Endodermal cell (in vitro differentiated cells): ENCODE measurements at regions not wholly inside any gene's neighbourhood (a gene's known extent, or its start where the extent isn't known, plus 50 kb on each side); places are given as distances from the start of the nearest gene placed in this dataset.

Source experiments
- DNase-seq: peaks from one replicate; pipeline ENCODE4 v3.0.0-alpha.2; 2017
- H3K27ac ChIP-seq: 2 replicates; pipeline ENCODE4 v1.5.1; 2013; ENCODE audit warnings: mild to moderate bottlenecking, low read depth, low read length, moderate library complexity
- H3K27me3 ChIP-seq: 2 replicates; pipeline ENCODE4 v1.6.1; 2013; ENCODE audit warnings: mild to moderate bottlenecking, low read length, moderate library complexity; ENCODE audit not compliant: insufficient read depth, control insufficient read depth, poor library complexity, severe bottlenecking
- H3K36me3 ChIP-seq: 2 replicates; pipeline ENCODE4 v1.7.0; 2013; ENCODE audit warnings: mild to moderate bottlenecking, low read length, moderate library complexity; ENCODE audit not compliant: control insufficient read depth, insufficient read depth
- H3K4me1 ChIP-seq: one replicate; pipeline ENCODE4 v1.7.0; 2013; ENCODE audit warnings: low read length; ENCODE audit not compliant: control insufficient read depth, insufficient read depth
- H3K4me3 ChIP-seq: 2 replicates; pipeline ENCODE4 v1.5.1; 2013; ENCODE audit warnings: mild to moderate bottlenecking, low read length, moderate library complexity
- H3K9ac ChIP-seq: 2 replicates; pipeline ENCODE4 v1.6.1; 2013; ENCODE audit warnings: mild to moderate bottlenecking, low read length, moderate library complexity; ENCODE audit not compliant: poor library complexity, severe bottlenecking; ENCODE audit errors: extremely low read depth
- H3K9me3 ChIP-seq: 2 replicates; pipeline ENCODE4 v1.6.1; 2013; ENCODE audit warnings: mild to moderate bottlenecking, low read length, moderate library complexity; ENCODE audit not compliant: control insufficient read depth
- H3K27ac Mint-ChIP-seq: 2 replicates; pipeline ENCODE4 v1.8.0; 2020; ENCODE audit warnings: mixed read lengths
- H3K27me3 Mint-ChIP-seq: 2 replicates; pipeline ENCODE4 v1.8.0; 2021; ENCODE audit warnings: mild to moderate bottlenecking, mixed read lengths; ENCODE audit not compliant: insufficient read depth
- H3K36me3 Mint-ChIP-seq: 2 replicates; pipeline ENCODE4 v1.8.0; 2020; ENCODE audit warnings: low read depth, mixed read lengths
- H3K4me1 Mint-ChIP-seq: 2 replicates; pipeline ENCODE4 v1.8.0; 2020; ENCODE audit warnings: mixed read lengths
- H3K4me3 Mint-ChIP-seq: 2 replicates; pipeline ENCODE4 v1.8.0; 2020; ENCODE audit warnings: mild to moderate bottlenecking, moderate library complexity, mixed read lengths
- H3K9me3 Mint-ChIP-seq: 2 replicates; pipeline ENCODE4 v1.8.0; 2020; ENCODE audit warnings: mild to moderate bottlenecking, mixed read lengths
- WGBS, 2 experiments: methylation state at CpG; one replicate each; pipeline versions ENCODE4 v1.1.5 to v1.1.7; 2013; ENCODE audit warnings: missing lambda C conversion rate in 2 of 2, mixed read lengths in 1 of 2; ENCODE audit not compliant: insufficient coverage in 1 of 2, insufficient read length in 1 of 2; 5-methylcytosine and 5-hydroxymethylcytosine counted together
- TF ChIP-seq, protein P1 (sequence below): fragments of 200-600 bp; sonication (generic); conservative IDR thresholded peaks from 2 replicates; pipeline ENCODE4 v1.5.0; 2021; ENCODE audit warnings: antibody characterized with exemption, mild to moderate bottlenecking

DNA sequence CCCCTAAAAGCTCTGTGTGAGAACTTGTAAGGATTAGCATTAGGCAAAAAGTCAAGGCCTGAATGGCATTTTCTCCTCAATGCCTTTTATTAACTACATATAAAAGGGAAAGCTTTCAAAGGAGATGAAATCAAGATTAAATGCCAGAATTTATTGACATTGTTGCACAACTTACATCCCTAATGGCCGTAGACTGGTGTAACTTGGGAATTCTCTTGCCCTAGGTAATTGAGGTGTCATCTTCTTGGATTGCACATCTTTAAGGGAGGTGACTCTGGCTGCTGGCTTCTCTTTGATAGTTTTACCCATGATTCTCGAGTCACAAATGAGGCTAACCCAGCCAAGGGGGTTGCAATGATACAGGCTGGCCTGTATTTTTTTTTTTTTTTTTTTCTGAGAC lies 249.1 kb downstream of the TBL1XR1 start:
- no peaks in the 10 kb centered on the region for H3K27me3 Mint-ChIP-seq
- H3K4me1 ChIP-seq, result no peaks in the 10 kb centered on the region
- WGBS, 2 experiments, result 95 to 96% methylated on average over 2 of the region's 2 CpGs
- no peak overlapping the region for H3K9ac ChIP-seq
- H3K36me3 Mint-ChIP-seq, result no peaks in the 10 kb centered on the region
- no peak overlapping the region for H3K4me3 ChIP-seq
- H3K27ac Mint-ChIP-seq, result no peak overlapping the region
- no peak overlapping the region for H3K27ac ChIP-seq
- H3K9me3 Mint-ChIP-seq, result peaks cover 3% of the 10 kb centered on the region
- no peaks in the 10 kb centered on the region for H3K36me3 ChIP-seq
- no peaks in the 10 kb centered on the region for H3K27me3 ChIP-seq
- H3K9me3 ChIP-seq, result no peaks in the 10 kb centered on the region
- H3K4me1 Mint-ChIP-seq, result peaks cover 10% of the 10 kb centered on the region
- TF ChIP-seq, protein P1, sequence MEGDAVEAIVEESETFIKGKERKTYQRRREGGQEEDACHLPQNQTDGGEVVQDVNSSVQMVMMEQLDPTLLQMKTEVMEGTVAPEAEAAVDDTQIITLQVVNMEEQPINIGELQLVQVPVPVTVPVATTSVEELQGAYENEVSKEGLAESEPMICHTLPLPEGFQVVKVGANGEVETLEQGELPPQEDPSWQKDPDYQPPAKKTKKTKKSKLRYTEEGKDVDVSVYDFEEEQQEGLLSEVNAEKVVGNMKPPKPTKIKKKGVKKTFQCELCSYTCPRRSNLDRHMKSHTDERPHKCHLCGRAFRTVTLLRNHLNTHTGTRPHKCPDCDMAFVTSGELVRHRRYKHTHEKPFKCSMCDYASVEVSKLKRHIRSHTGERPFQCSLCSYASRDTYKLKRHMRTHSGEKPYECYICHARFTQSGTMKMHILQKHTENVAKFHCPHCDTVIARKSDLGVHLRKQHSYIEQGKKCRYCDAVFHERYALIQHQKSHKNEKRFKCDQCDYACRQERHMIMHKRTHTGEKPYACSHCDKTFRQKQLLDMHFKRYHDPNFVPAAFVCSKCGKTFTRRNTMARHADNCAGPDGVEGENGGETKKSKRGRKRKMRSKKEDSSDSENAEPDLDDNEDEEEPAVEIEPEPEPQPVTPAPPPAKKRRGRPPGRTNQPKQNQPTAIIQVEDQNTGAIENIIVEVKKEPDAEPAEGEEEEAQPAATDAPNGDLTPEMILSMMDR, result no peak
- no peak for DNase-seq
- H3K4me3 Mint-ChIP-seq, result no peak overlapping the region

DNA sequence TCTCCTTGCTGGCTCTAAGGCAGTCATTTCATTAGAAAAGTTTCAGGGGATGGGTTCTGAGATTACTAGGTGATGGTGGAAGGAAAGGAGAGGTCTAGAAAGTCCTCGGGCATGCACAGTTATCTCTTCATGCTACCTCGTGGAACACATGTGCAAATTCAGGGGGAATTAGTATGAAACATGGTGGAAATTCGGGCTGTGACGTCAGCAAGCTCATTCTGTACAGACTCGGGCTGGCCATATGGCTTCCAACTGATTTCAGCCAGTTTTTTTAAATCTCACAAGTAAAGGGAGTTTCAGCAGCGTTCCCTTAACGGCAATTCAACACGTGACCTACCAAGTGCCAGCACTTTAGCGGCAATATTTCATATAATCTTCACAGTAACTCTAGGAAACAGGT lies 251.1 kb downstream of the TBL1XR1 start:
- H3K27me3 ChIP-seq, result no peaks in the 10 kb centered on the region
- Mint-ChIP-seq H3K27ac (no peak overlapping the region), H3K4me1 (peaks cover 6% of the 10 kb centered on the region), H3K36me3 (no peaks in the 10 kb centered on the region), H3K9me3 (peaks cover 3% of the 10 kb centered on the region), H3K4me3 (no peak overlapping the region), H3K27me3 (no peaks in the 10 kb centered on the region)
- DNase-seq, result no peak
- H3K27ac ChIP-seq, result no peak overlapping the region
- WGBS, 2 experiments, result 91 to 97% methylated on average over 7 to 9 of the region's 9 CpGs
- H3K9ac ChIP-seq, result no peak overlapping the region
- no peaks in the 10 kb centered on the region for H3K36me3 ChIP-seq
- no peak overlapping the region for H3K4me3 ChIP-seq
- H3K4me1 ChIP-seq, result no peaks in the 10 kb centered on the region
- TF ChIP-seq, protein P1, result no peak
- no peaks in the 10 kb centered on the region for H3K9me3 ChIP-seq

DNA sequence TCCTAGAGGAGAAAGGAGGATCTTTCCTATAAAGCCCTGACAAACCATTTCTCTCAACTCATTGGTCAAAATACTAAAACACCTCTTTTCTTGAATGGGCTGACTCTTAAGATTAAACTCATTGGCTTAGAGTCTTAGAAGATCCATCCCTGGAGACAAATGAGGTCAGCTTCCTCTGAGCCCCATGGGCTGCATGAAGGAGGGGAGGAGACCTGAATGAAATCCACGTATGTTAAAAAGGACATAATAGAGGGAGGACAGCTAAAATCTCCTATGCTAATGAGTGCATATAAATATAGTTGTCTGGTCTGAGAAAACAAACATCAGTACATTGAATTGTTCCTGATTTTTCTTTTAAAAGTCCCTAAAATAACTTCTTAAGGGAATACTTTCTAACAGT lies 255.0 kb downstream of the TBL1XR1 start:
- H3K4me1 ChIP-seq, result no peaks in the 10 kb centered on the region
- H3K4me3 ChIP-seq, result no peak overlapping the region
- no peak for DNase-seq
- H3K27ac ChIP-seq, result no peak overlapping the region
- no peak overlapping the region for H3K9ac ChIP-seq
- Mint-ChIP-seq H3K27ac (no peak overlapping the region), H3K9me3 (peaks cover 3% of the 10 kb centered on the region), H3K36me3 (no peaks in the 10 kb centered on the region), H3K4me3 (no peak overlapping the region), H3K4me1 (peaks cover 7% of the 10 kb centered on the region), H3K27me3 (no peaks in the 10 kb centered on the region)
- no peaks in the 10 kb centered on the region for H3K27me3 ChIP-seq
- no peaks in the 10 kb centered on the region for H3K9me3 ChIP-seq
- TF ChIP-seq, protein P1, result no peak
- no peaks in the 10 kb centered on the region for H3K36me3 ChIP-seq
- 100% methylated on average over 1 of the region's 1 CpG; no CpG with 5 or more reads in 1 of the 2 experiments for WGBS, 2 experiments
